BLaER1 treated with 17β-estradiol and CSF1 and Interleukin-3, amounts not matched to agents 10 nM and 100 nM (cell line): ENCODE measurements at regions not wholly inside any gene's neighbourhood (a gene's known extent, or its start where the extent isn't known, plus 50 kb on each side); places are given as distances from the start of the nearest gene placed in this dataset.
A peak's percentile ranks its signal among the peaks of the same experiment; 100 is the strongest.

Experiments
- H3K27ac ChIP-seq, 11 experiments: shearing (Covaris generic); formaldehyde crosslinking; 2 replicates each; pipeline ENCODE4 v1.8.1; 2022
- H3K27me3 ChIP-seq, 11 experiments: shearing (Covaris generic); formaldehyde crosslinking; 2 replicates each; pipeline ENCODE4 v1.8.1; 2022
- H3K36me3 ChIP-seq, 11 experiments: shearing (Covaris generic); formaldehyde crosslinking; 2 replicates each; pipeline ENCODE4 v1.8.1; 2022
- H3K4me1 ChIP-seq, 10 experiments: shearing (Covaris generic); formaldehyde crosslinking; 2 replicates each; pipeline ENCODE4 v1.8.1; 2022
- H3K4me2 ChIP-seq, 11 experiments: shearing (Covaris generic); formaldehyde crosslinking; 2 replicates each; pipeline ENCODE4 v1.8.1; 2022
- H3K4me3 ChIP-seq, 10 experiments: shearing (Covaris generic); formaldehyde crosslinking; 2 replicates each; pipeline ENCODE4 v1.8.1; 2022
- H3K9ac ChIP-seq, 11 experiments: shearing (Covaris generic); formaldehyde crosslinking; 2 replicates each; pipeline ENCODE4 v1.8.1; 2022
- H3K9me3 ChIP-seq, 11 experiments: shearing (Covaris generic); formaldehyde crosslinking; replicated peaks in 1 of 11; 2 replicates each; pipeline ENCODE4 v1.8.1; 2022
- H4K20me1 ChIP-seq, 11 experiments: shearing (Covaris generic); formaldehyde crosslinking; 2 replicates each; pipeline ENCODE4 v1.8.1; 2022
- Cebpa-rat ChIP-seq, 11 experiments: shearing (Covaris generic); IDR thresholded peaks; 2 replicates each; pipeline ENCODE4 v1.8.1; 2022

GRCh38 chr4:20095805-20096541 lies 155.7 kb upstream of the SLIT2 start:
- H3K27ac ChIP-seq, result no peak overlapping the region
- H3K36me3 ChIP-seq, result no peaks in the 10 kb centered on the region
- no peak overlapping the region for H3K4me3 ChIP-seq
- no peaks in the 10 kb centered on the region for H3K27me3 ChIP-seq
- no peaks in the 10 kb centered on the region for H3K9me3 ChIP-seq
- H3K9ac ChIP-seq, result no peak overlapping the region
- no peaks in the 10 kb centered on the region for H4K20me1 ChIP-seq
- H3K4me2 ChIP-seq, result 0 out of 22 replicates have a peak overlapping the region, but pooled peaks of 1 of the 11 experiments have one; percentile 46
- TF ChIP-seq Cebpa-rat (IDR thresholded peaks at IDR 0.05), result no peak
- H3K4me1 ChIP-seq, result peaks cover 0 to 12% (median 0%) of the 10 kb centered on the region in 10 experiments; a peak in 2 of 20 replicates

GRCh38 chr4:20091781-20092180 lies 159.9 kb upstream of the SLIT2 start:
- Histone ChIP-seq H3K36me3 (no peaks in the 10 kb centered on the region), H3K4me3 (no peak overlapping the region), H3K4me1 (peaks cover 0 to 5% (median 0%) of the 10 kb centered on the region in 10 experiments; a peak in 2 of 20 replicates), H3K9me3 (no peaks in the 10 kb centered on the region), H3K9ac (no peak overlapping the region), H3K27ac (no peak overlapping the region), H4K20me1 (no peaks in the 10 kb centered on the region), H3K27me3 (no peaks in the 10 kb centered on the region), H3K4me2 (no peak overlapping the region)
- TF ChIP-seq Cebpa-rat (IDR thresholded peaks at IDR 0.05), result no peak

GRCh38 chr4:20087522-20087911 lies 164.2 kb upstream of the SLIT2 start:
- Histone ChIP-seq H3K27ac (no peak overlapping the region), H3K27me3 (no peaks in the 10 kb centered on the region), H4K20me1 (no peaks in the 10 kb centered on the region), H3K9me3 (no peaks in the 10 kb centered on the region), H3K36me3 (no peaks in the 10 kb centered on the region), H3K4me2 (no peak overlapping the region), H3K4me1 (no peaks in the 10 kb centered on the region), H3K9ac (no peak overlapping the region), H3K4me3 (no peak overlapping the region)
- no peak for TF ChIP-seq Cebpa-rat (IDR thresholded peaks at IDR 0.05)

GRCh38 chr4:20086799-20087521 lies 164.7 kb upstream of the SLIT2 start:
- Histone ChIP-seq H3K27me3 (no peaks in the 10 kb centered on the region), H3K4me2 (no peak overlapping the region), H3K4me3 (no peak overlapping the region), H4K20me1 (no peaks in the 10 kb centered on the region), H3K9ac (no peak overlapping the region), H3K27ac (no peak overlapping the region), H3K4me1 (no peaks in the 10 kb centered on the region), H3K36me3 (no peaks in the 10 kb centered on the region), H3K9me3 (no peaks in the 10 kb centered on the region)
- no peak for TF ChIP-seq Cebpa-rat (IDR thresholded peaks at IDR 0.05)

- Histone ChIP-seq H3K36me3 (no peaks in the 10 kb centered on the region), H3K4me3 (no peak overlapping the region), H3K4me2 (no peak overlapping the region), H3K9ac (no peak overlapping the region), H3K27me3 (no peaks in the 10 kb centered on the region), H3K9me3 (no peaks in the 10 kb centered on the region), H3K4me1 (no peaks in the 10 kb centered on the region), H3K27ac (no peak overlapping the region), H4K20me1 (no peaks in the 10 kb centered on the region)
- TF ChIP-seq Cebpa-rat (IDR thresholded peaks at IDR 0.05), result no peak
Observed at GRCh38 chr4:20086067-20086798, 165.5 kb upstream of the SLIT2 start.

- H3K27me3 ChIP-seq, result no peaks in the 10 kb centered on the region
- H3K9me3 ChIP-seq, result no peaks in the 10 kb centered on the region
- no peak overlapping the region for H3K4me2 ChIP-seq
- no peak overlapping the region for H3K4me3 ChIP-seq
- H4K20me1 ChIP-seq, result no peaks in the 10 kb centered on the region
- H3K36me3 ChIP-seq, result no peaks in the 10 kb centered on the region
- no peak for TF ChIP-seq Cebpa-rat (IDR thresholded peaks at IDR 0.05)
- no peak overlapping the region for H3K27ac ChIP-seq
- H3K9ac ChIP-seq, result no peak overlapping the region
- no peaks in the 10 kb centered on the region for H3K4me1 ChIP-seq
Observed at GRCh38 chr4:20085653-20086052, 166.1 kb upstream of the SLIT2 start.

GRCh38 chr4:20085156-20085555 lies 166.5 kb upstream of the SLIT2 start:
- H3K4me2 ChIP-seq, result no peak overlapping the region
- H3K27me3 ChIP-seq, result no peaks in the 10 kb centered on the region
- no peak overlapping the region for H3K27ac ChIP-seq
- H3K9ac ChIP-seq, result no peak overlapping the region
- H4K20me1 ChIP-seq, result no peaks in the 10 kb centered on the region
- TF ChIP-seq Cebpa-rat (IDR thresholded peaks at IDR 0.05), result no peak
- H3K9me3 ChIP-seq, result no peaks in the 10 kb centered on the region
- no peak overlapping the region for H3K4me3 ChIP-seq
- H3K36me3 ChIP-seq, result no peaks in the 10 kb centered on the region
- no peaks in the 10 kb centered on the region for H3K4me1 ChIP-seq

- no peak overlapping the region for H3K9ac ChIP-seq
- no peaks in the 10 kb centered on the region for H3K9me3 ChIP-seq
- H4K20me1 ChIP-seq, result no peaks in the 10 kb centered on the region
- H3K4me2 ChIP-seq, result no peak overlapping the region
- no peak overlapping the region for H3K4me3 ChIP-seq
- no peak for TF ChIP-seq Cebpa-rat (IDR thresholded peaks at IDR 0.05)
- no peaks in the 10 kb centered on the region for H3K36me3 ChIP-seq
- H3K27me3 ChIP-seq, result no peaks in the 10 kb centered on the region
- no peak overlapping the region for H3K27ac ChIP-seq
- no peaks in the 10 kb centered on the region for H3K4me1 ChIP-seq
Observed at GRCh38 chr4:20084488-20084887, 167.2 kb upstream of the SLIT2 start.

GRCh38 chr4:20078644-20079043 lies 173.1 kb upstream of the SLIT2 start:
- Histone ChIP-seq H3K9me3 (peaks cover 0 to 10% (median 0%) of the 10 kb centered on the region in 11 experiments; a peak in 2 of 22 replicates), H3K27ac (no peak overlapping the region), H3K4me2 (no peak overlapping the region), H3K4me3 (no peak overlapping the region), H3K27me3 (no peaks in the 10 kb centered on the region), H4K20me1 (no peaks in the 10 kb centered on the region), H3K36me3 (no peaks in the 10 kb centered on the region), H3K9ac (no peak overlapping the region), H3K4me1 (no peaks in the 10 kb centered on the region)
- no peak for TF ChIP-seq Cebpa-rat (IDR thresholded peaks at IDR 0.05)
